Endothelial cell of umbilical vein (primary cell): ENCODE measurements at regions not wholly inside any gene's neighbourhood (a gene's known extent, or its start where the extent isn't known, plus 50 kb on each side); places are given as distances from the start of the nearest gene placed in this dataset.

Experiments
- BruUV-seq: library from RNA; stranded (reverse); fragments of 400-500 nt; replicated peaks from 2 replicates; lab custom pipeline; 2021; lab: Mats Ljungman, UMichigan
- CTCF ChIA-PET: fragments of 300-600, 350-600 bp; sonication (Branson Sonifier 250); formaldehyde crosslinking; loops from one replicate; lab custom pipeline; 2021; ENCODE audit warnings: antibody characterized with exemption, inconsistent platforms; lab: Charles Lee
- POLR2A ChIA-PET: fragments of 300-600, 350-600 bp; sonication (Branson Sonifier 250); formaldehyde crosslinking; loops from one replicate; lab custom pipeline; 2021; ENCODE audit warnings: antibody characterized with exemption, inconsistent platforms; lab: Charles Lee
- DNase-seq: peaks from one replicate; pipeline ENCODE4 v3.0.0-alpha.2; 2011; ENCODE audit warnings: low read depth, low spot score
- FAIRE-seq: peaks from 2 replicates; lab custom pipeline; 2011; peaks lifted over from hg19 to GRCh38; lab: Jason Lieb, UNC
- H2AFZ ChIP-seq: 2 replicates; pipeline ENCODE4 v1.6.0; 2012; ENCODE audit warnings: low read depth, low read length, control low read depth, inconsistent platforms
- H3K27ac ChIP-seq: 2 replicates; pipeline ENCODE4 v1.5.1; 2011; ENCODE audit warnings: low read depth, mild to moderate bottlenecking, control low read depth, low read length, moderate library complexity; ENCODE audit not compliant: insufficient read depth
- H3K27me3 ChIP-seq, 2 experiments: 2 replicates each; pipeline versions ENCODE4 v1.6.0 to v1.6.1; 2011; ENCODE audit warnings: low read length in 2 of 2, mixed read lengths in 1 of 2; ENCODE audit not compliant: control insufficient read depth in 2 of 2, insufficient read depth in 2 of 2
- H3K36me3 ChIP-seq, 2 experiments: 2 replicates in 1 of 2; 3 replicates in 1 of 2; pipeline ENCODE4 v1.5.1; 2011; ENCODE audit warnings: low read length in 2 of 2, mild to moderate bottlenecking in 1 of 2, moderate library complexity in 1 of 2; ENCODE audit not compliant: control insufficient read depth in 2 of 2, insufficient read depth in 2 of 2; ENCODE audit errors: extremely low read depth in 1 of 2
- H3K4me1 ChIP-seq: 3 replicates; pipeline ENCODE4 v1.5.1; 2011; ENCODE audit warnings: mild to moderate bottlenecking, low read length; ENCODE audit not compliant: control insufficient read depth, insufficient read depth; ENCODE audit errors: extremely low read depth
- H3K4me2 ChIP-seq: 2 replicates; pipeline ENCODE4 v1.6.1; 2011; ENCODE audit warnings: low read length, control low read depth, mixed read lengths; ENCODE audit not compliant: insufficient read depth
- H3K4me3 ChIP-seq, 3 experiments: fragments of 200-600 bp in 1 of 3; sonication (generic), shearing (Covaris generic) in 1 of 3; replicated peaks in 1 of 3; 2 replicates each; pipeline ENCODE4 v1.5.1; 2011 to 2016; ENCODE audit warnings: control low read depth in 3 of 3, low read length in 3 of 3, mild to moderate bottlenecking in 2 of 3, inconsistent platforms in 1 of 3, low read depth in 1 of 3, moderate library complexity in 1 of 3; ENCODE audit not compliant: insufficient read depth in 1 of 3
- H3K79me2 ChIP-seq: 2 replicates; pipeline ENCODE4 v1.6.0; 2012; ENCODE audit warnings: low read length, inconsistent platforms; ENCODE audit not compliant: control insufficient read depth, insufficient read depth
- H3K9ac ChIP-seq: replicated peaks from 2 replicates; pipeline ENCODE3; 2011; ENCODE audit warnings: low read length, control low read depth; ENCODE audit not compliant: insufficient read depth; ENCODE audit errors: extremely low read depth
- H3K9me1 ChIP-seq: replicated peaks from 3 replicates; pipeline ENCODE4 v1.6.0; 2011; ENCODE audit warnings: mild to moderate bottlenecking, low read length; ENCODE audit not compliant: control insufficient read depth, insufficient read depth; ENCODE audit errors: extremely low read depth
- H3K9me3 ChIP-seq: replicated peaks from 2 replicates; pipeline ENCODE4 v1.5.1; 2012; ENCODE audit warnings: low read length, inconsistent platforms; ENCODE audit not compliant: control insufficient read depth, insufficient read depth
- H4K20me1 ChIP-seq: replicated peaks from 2 replicates; pipeline ENCODE3; 2011; ENCODE audit warnings: mild to moderate bottlenecking, low read length; ENCODE audit not compliant: control insufficient read depth, insufficient read depth; ENCODE audit errors: extremely low read depth
- FOS ChIP-seq: IDR thresholded peaks from 2 replicates; pipeline ENCODE4 v1.6.1; 2011; ENCODE audit warnings: mild to moderate bottlenecking, low read length, moderate library complexity, borderline replicate concordance; ENCODE audit not compliant: insufficient read depth
- GATA2 ChIP-seq: IDR thresholded peaks from 2 replicates; pipeline ENCODE4 v1.7.0; 2011; ENCODE audit warnings: low read depth, mild to moderate bottlenecking, moderate library complexity, mixed read lengths, low read length; ENCODE audit not compliant: insufficient read length, insufficient read depth
- MYC ChIP-seq: IDR thresholded peaks from one replicate; pipeline ENCODE4 v1.6.1; 2011; ENCODE audit warnings: mild to moderate bottlenecking, low read depth, low read length
- POLR2A ChIP-seq: IDR thresholded peaks from 2 replicates; pipeline ENCODE4 v1.6.1; 2012; ENCODE audit warnings: low read depth, mild to moderate bottlenecking, control low read depth, low read length
- POLR2AphosphoS5 ChIP-seq: IDR thresholded peaks from 2 replicates; pipeline ENCODE4 v1.6.1; 2012; ENCODE audit warnings: low read depth, mild to moderate bottlenecking, control low read depth, low read length, moderate library complexity; ENCODE audit not compliant: insufficient read depth
- dilution Hi-C: fragments of 300-500 bp; cut with MboI; formaldehyde crosslinking; loops from one replicate; pipeline ENCODE4 v1.15.0; 2019; ENCODE audit warnings: low sequenced_read_pairs; ENCODE audit not compliant: extremely low pct_ligation_motif_present
- intact Hi-C: fragments of 100-400 bp; cut with micrococcal nuclease; formaldehyde crosslinking; loops from one replicate; pipeline ENCODE4 v1.10.0; 2022
- TF ChIP-seq, protein P1 (sequence below), 2 donors: IDR thresholded peaks; 1 replicate in 1 of 2; 2 replicates in 1 of 2; pipeline ENCODE4 v1.5.1; 2011; ENCODE audit warnings: low read length in 2 of 2, mild to moderate bottlenecking in 2 of 2, moderate library complexity in 2 of 2, control low read depth in 1 of 2, inconsistent platforms in 1 of 2, low read depth in 1 of 2; ENCODE audit not compliant: insufficient read depth in 1 of 2; ENCODE audit errors: extremely low read depth in 1 of 2
- TF ChIP-seq, protein P2 (sequence below): IDR thresholded peaks from 2 replicates; pipeline ENCODE4 v1.6.1; 2011; ENCODE audit not compliant: insufficient read depth, insufficient read length

DNA sequence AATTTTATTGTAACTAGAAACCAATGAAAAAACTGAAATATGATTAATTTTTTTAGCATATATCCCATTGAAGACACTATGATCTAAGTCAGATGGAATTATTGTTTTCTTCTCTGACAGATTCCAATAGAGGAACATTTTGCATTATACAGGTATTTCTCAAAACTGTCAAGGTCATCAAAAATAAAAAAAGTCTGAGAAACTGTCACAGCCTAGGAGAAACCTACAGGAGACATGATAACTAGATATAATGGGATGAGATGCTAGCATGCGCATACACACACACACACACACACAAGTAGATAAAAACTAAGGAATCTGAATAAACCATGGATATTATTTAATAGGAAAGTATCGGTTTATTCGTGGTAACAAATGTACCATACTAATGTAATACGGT, 161.9 kb upstream of the HCRTR2 start:
- ChIA-PET POLR2A (no interaction called here), CTCF (no interaction called here)
- no TSS peak for BruUV-seq
- Histone ChIP-seq H3K9me3 (no peaks in the 10 kb centered on the region), H3K36me3 (no peaks in the 10 kb centered on the region), H3K9ac (no peak overlapping the region), H3K27me3 (no peaks in the 10 kb centered on the region), H3K4me3 (no peak overlapping the region), H2AFZ (no peak overlapping the region), H3K27ac (no peak overlapping the region), H3K79me2 (no peaks in the 10 kb centered on the region), H4K20me1 (no peaks in the 10 kb centered on the region), H3K4me1 (no peaks in the 10 kb centered on the region), H3K9me1 (no peaks in the 10 kb centered on the region), H3K4me2 (no peak overlapping the region)
- intact Hi-C loops, result no loop called here
- dilution Hi-C loops, result no loop called here
- DNase-seq, result no peak
- no peak for FAIRE-seq
- TF ChIP-seq POLR2A, result no peak
- TF ChIP-seq FOS, result no peak
- TF ChIP-seq MYC, result no peak
- TF ChIP-seq GATA2, result no peak

DNA sequence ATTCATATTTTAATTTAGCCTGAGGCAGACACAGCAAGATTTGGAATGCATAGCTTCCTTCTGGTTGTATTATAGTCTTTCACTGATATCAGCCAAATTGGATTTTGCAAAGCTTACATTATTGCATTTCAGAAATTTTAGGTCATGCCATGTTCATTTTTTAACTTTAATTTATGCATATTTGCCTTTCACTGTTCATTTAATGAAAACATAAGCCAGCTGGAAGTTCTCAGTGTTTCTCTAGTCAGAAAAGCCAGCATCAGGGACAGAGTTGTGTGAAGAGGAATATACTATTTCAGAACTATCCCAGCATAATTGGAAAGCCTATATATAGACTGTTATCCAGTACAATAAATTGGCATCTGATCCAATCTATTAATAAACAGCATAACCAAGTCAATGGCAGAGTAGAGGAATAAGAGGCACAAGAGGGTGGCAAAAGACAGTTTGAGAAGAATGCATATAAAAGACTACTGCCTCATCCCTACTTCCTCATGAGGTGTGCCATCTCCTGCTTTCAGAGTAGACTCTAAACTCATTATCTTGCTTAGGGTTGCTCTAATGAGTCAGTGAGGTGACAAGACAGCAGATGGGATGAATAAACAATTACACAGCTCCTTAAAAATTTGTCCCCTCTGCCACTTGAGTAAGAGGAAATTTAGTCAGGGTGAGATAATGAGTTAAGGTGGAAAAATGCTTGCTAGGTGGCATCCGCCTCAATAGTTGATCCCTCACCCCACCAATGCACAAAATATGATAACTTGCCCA, 159.8 kb upstream of the HCRTR2 start:
- Histone ChIP-seq H3K36me3 (no peaks in the 10 kb centered on the region), H3K79me2 (no peaks in the 10 kb centered on the region), H4K20me1 (no peaks in the 10 kb centered on the region), H3K4me1 (no peaks in the 10 kb centered on the region), H3K4me2 (no peak overlapping the region), H3K9me1 (no peaks in the 10 kb centered on the region), H3K27me3 (no peaks in the 10 kb centered on the region), H3K9ac (no peak overlapping the region), H2AFZ (no peak overlapping the region), H3K4me3 (no peak overlapping the region), H3K27ac (no peak overlapping the region), H3K9me3 (no peaks in the 10 kb centered on the region)
- DNase-seq (no peak), FAIRE-seq (no peak)
- dilution Hi-C loops (no loop called here), intact Hi-C loops (no loop called here)
- BruUV-seq, result no TSS peak
- POLR2A ChIA-PET, result no interaction called here
- CTCF ChIA-PET, result interaction anchor here (1.2 kb wide), 1 partner anchor 38 kb away, joined by 3 read pairs; no protein-coding TSS in a partner anchor
- TF ChIP-seq POLR2A (no peak), MYC (no peak), FOS (no peak), POLR2AphosphoS5 (no peak)
- TF ChIP-seq, protein P1, sequence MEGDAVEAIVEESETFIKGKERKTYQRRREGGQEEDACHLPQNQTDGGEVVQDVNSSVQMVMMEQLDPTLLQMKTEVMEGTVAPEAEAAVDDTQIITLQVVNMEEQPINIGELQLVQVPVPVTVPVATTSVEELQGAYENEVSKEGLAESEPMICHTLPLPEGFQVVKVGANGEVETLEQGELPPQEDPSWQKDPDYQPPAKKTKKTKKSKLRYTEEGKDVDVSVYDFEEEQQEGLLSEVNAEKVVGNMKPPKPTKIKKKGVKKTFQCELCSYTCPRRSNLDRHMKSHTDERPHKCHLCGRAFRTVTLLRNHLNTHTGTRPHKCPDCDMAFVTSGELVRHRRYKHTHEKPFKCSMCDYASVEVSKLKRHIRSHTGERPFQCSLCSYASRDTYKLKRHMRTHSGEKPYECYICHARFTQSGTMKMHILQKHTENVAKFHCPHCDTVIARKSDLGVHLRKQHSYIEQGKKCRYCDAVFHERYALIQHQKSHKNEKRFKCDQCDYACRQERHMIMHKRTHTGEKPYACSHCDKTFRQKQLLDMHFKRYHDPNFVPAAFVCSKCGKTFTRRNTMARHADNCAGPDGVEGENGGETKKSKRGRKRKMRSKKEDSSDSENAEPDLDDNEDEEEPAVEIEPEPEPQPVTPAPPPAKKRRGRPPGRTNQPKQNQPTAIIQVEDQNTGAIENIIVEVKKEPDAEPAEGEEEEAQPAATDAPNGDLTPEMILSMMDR (IDR thresholded peaks at IDR 0.05; ENCODE audit: extremely low read depth in 1 of 2, insufficient read depth in 1 of 2, low read depth in 1 of 2, low read length in 2 of 2), result no peak
- TF ChIP-seq, protein P2, sequence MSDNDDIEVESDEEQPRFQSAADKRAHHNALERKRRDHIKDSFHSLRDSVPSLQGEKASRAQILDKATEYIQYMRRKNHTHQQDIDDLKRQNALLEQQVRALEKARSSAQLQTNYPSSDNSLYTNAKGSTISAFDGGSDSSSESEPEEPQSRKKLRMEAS, result no peak
